A549 (cell line): ENCODE measurements at regions not wholly inside any gene's neighbourhood (a gene's known extent, or its start where the extent isn't known, plus 50 kb on each side); places are given as distances from the start of the nearest gene placed in this dataset.

Source experiments
- CTCF ChIP-seq: fragments of >200 bp; sonication (Bioruptor Twin); formaldehyde crosslinking; IDR thresholded peaks from 3 replicates; pipeline ENCODE4 v1.5.1; 2016
- EHMT2 ChIP-seq: fragments of 200-600 bp; sonication (generic); IDR thresholded peaks from 2 replicates; pipeline ENCODE4 v1.6.1; 2016; ENCODE audit warnings: antibody characterized with exemption, low read depth, mild to moderate bottlenecking, moderate library complexity
- EP300 ChIP-seq, 2 experiments: fragments of >200 bp; sonication (Bioruptor Twin); formaldehyde crosslinking; IDR thresholded peaks; 2 replicates in 1 of 2; 3 replicates in 1 of 2; pipeline ENCODE4 v1.6.1; 2016 to 2017
- ESRRA ChIP-seq: fragments of 150-350 bp; IDR thresholded peaks from 2 replicates; pipeline ENCODE4 v1.6.1; 2014; ENCODE audit warnings: mild to moderate bottlenecking, low read length, borderline replicate concordance
- FOSL2 ChIP-seq, 2 experiments: fragments of 450-650 bp in 1 of 2; fragments of >200 bp in 1 of 2; sonication (Bioruptor Twin) in 1 of 2; formaldehyde crosslinking; IDR thresholded peaks; 2 replicates each; pipeline versions ENCODE4 v1.5.0 to v1.6.1; 2016 to 2020; ENCODE audit warnings: mild to moderate bottlenecking in 1 of 2, moderate library complexity in 1 of 2
- HDAC2 ChIP-seq: fragments of 200-600 bp; sonication (generic); IDR thresholded peaks from 2 replicates; pipeline ENCODE4 v1.6.1; 2016
- HMGXB4 ChIP-seq: fragments of 250-450 bp; sonication (Bioruptor Pico); IDR thresholded peaks from 2 replicates; pipeline ENCODE4 v1.5.0; 2021; ENCODE audit warnings: mild to moderate bottlenecking, moderate library complexity, borderline replicate concordance
- PBX3 ChIP-seq: IDR thresholded peaks from 2 replicates; pipeline ENCODE4 v1.6.1; 2012
- POLR2A ChIP-seq: IDR thresholded peaks from 2 replicates; pipeline ENCODE4 v1.6.1; 2012; ENCODE audit warnings: mild to moderate bottlenecking, low read length
- RAD21 ChIP-seq, 2 experiments: fragments of >200 bp in 1 of 2; sonication (Bioruptor Twin) in 1 of 2; formaldehyde crosslinking in 1 of 2; IDR thresholded peaks in 1 of 2; conservative IDR thresholded peaks in 1 of 2; 2 replicates in 1 of 2; 3 replicates in 1 of 2; pipeline ENCODE4 v1.6.1; 2012 to 2018; ENCODE audit warnings: inconsistent platforms in 1 of 2
- REST ChIP-seq: fragments of 200-600 bp; sonication (generic); IDR thresholded peaks from 2 replicates; pipeline ENCODE4 v1.6.1; 2016; ENCODE audit warnings: antibody characterized with exemption, mild to moderate bottlenecking, moderate library complexity
- USF2 ChIP-seq: fragments of 450-650 bp; IDR thresholded peaks from 2 replicates; pipeline ENCODE4 v1.6.1; 2014; ENCODE audit warnings: antibody characterized with exemption

GRCh38 chr17:17419166-17419565 is 57.6 kb upstream of the MED9 start:
- TF ChIP-seq CTCF (no peak), USF2 (no peak), REST (no peak), FOSL2 (IDR thresholded peaks at IDR 0.05) (no peak), FOSL2 (CRISPR knock-in tag; IDR thresholded peaks at IDR 0.05) (no peak), PBX3 (no peak), ESRRA (no peak), POLR2A (no peak), HMGXB4 (CRISPR knock-in tag) (no peak), EP300 (IDR thresholded peaks at IDR 0.05) (no peak), EHMT2 (no peak), RAD21 (conservative IDR thresholded peaks at IDR 0.05 in 1 of 2, IDR thresholded peaks at IDR 0.05 in 1 of 2) (no peak), HDAC2 (no peak)
